HCT116 (cell line): ENCODE measurements at regions not wholly inside any gene's neighbourhood (a gene's known extent, or its start where the extent isn't known, plus 50 kb on each side); places are given as distances from the start of the nearest gene placed in this dataset.

ENCODE experiments used
- ATAC-seq: fragments of 200-7000 bp; cut with Tn5 transposase; 2 replicates; pipeline ENCODE4 v1.9.1; 2020; ENCODE audit warnings: mild to moderate bottlenecking, moderate library complexity
- BruUV-seq: library from RNA; stranded (reverse); fragments of 400-500 nt; replicated peaks from 2 replicates; lab custom pipeline; 2021; lab: Mats Ljungman, UMichigan
- CTCF ChIA-PET: fragments of 300-600 bp; sonication (Branson Sonifier 250); formaldehyde crosslinking; loops from one replicate; lab custom pipeline; 2021; ENCODE audit warnings: antibody characterized with exemption; lab: Charles Lee
- POLR2A ChIA-PET: fragments of 300-600, 350-600 bp; sonication (Branson Sonifier 250); formaldehyde crosslinking; loops from one replicate; lab custom pipeline; 2021; ENCODE audit warnings: antibody characterized with exemption; lab: Charles Lee
- RAD21 ChIA-PET, 2 experiments: fragments of 300-600 bp; sonication (Branson Sonifier 250); formaldehyde crosslinking; loops; one replicate each; lab custom pipeline; 2023; ENCODE audit warnings: low total read pairs in 2 of 2; ENCODE audit not compliant: uncharacterized antibody in 2 of 2, unreplicated experiment in 2 of 2, low non-redundant PET in 1 of 2; lab: Charles Lee
- DNase-seq: peaks from one replicate; pipeline ENCODE4 v3.0.0-alpha.2; 2010; ENCODE audit warnings: low read depth, low spot score
- H2AFZ ChIP-seq: fragments of 200-600 bp; shearing (Covaris generic), sonication (generic); 2 replicates; pipeline ENCODE4 v1.6.1; 2017; ENCODE audit warnings: low read depth, mixed run types, mixed read lengths, antibody characterized with exemption, low read length; ENCODE audit not compliant: poor library complexity, severe bottlenecking
- H3K27ac ChIP-seq: 2 replicates; pipeline ENCODE4 v1.5.1; 2012; ENCODE audit warnings: low read depth, low read length
- H3K27me3 ChIP-seq: fragments of 200-600 bp; sonication (generic); 2 replicates; pipeline ENCODE4 v1.6.1; 2016; ENCODE audit warnings: mixed run types, low read length, mixed read lengths; ENCODE audit not compliant: insufficient read depth
- H3K36me3 ChIP-seq, 2 experiments: fragments of 200-500 bp in 1 of 2; fragments of 200-600 bp in 1 of 2; sonication (Bioruptor generic) in 1 of 2; sonication (generic) in 1 of 2; 2 replicates each; pipeline versions ENCODE4 v1.5.1 to v1.6.1; 2014 to 2016; ENCODE audit warnings: low read length in 2 of 2, inconsistent platforms in 1 of 2, mixed read lengths in 1 of 2, mixed run types in 1 of 2; ENCODE audit not compliant: insufficient read depth in 2 of 2, control insufficient read depth in 1 of 2
- H3K4me1 ChIP-seq, 2 experiments: fragments of 200-600 bp in 1 of 2; sonication (generic) in 1 of 2; 2 replicates each; pipeline versions ENCODE4 v1.5.1 to v1.6.1; 2012 to 2017; ENCODE audit warnings: low read length in 2 of 2, inconsistent platforms in 1 of 2, mild to moderate bottlenecking in 1 of 2, mixed read lengths in 1 of 2, mixed run types in 1 of 2, moderate library complexity in 1 of 2; ENCODE audit not compliant: insufficient read depth in 2 of 2, control insufficient read depth in 1 of 2
- H3K4me2 ChIP-seq: fragments of 200-600 bp; sonication (generic); 2 replicates; pipeline ENCODE4 v1.6.1; 2017; ENCODE audit warnings: mixed run types, low read length, mixed read lengths
- H3K4me3 ChIP-seq, 2 experiments: fragments of 200-600 bp in 1 of 2; sonication (generic) in 1 of 2; replicated peaks in 1 of 2; 2 replicates each; pipeline ENCODE4 v1.5.1; 2011 to 2016; ENCODE audit warnings: low read length in 2 of 2, control low read depth in 1 of 2, low read depth in 1 of 2, mild to moderate bottlenecking in 1 of 2, mixed read lengths in 1 of 2, mixed run types in 1 of 2
- H3K79me2 ChIP-seq: fragments of 200-600 bp; sonication (generic); 2 replicates; pipeline ENCODE4 v1.6.1; 2017; ENCODE audit warnings: mild to moderate bottlenecking, mixed run types, low read length, moderate library complexity, mixed read lengths; ENCODE audit not compliant: insufficient read depth
- H3K9ac ChIP-seq: fragments of 200-600 bp; sonication (generic); 2 replicates; pipeline ENCODE4 v1.6.1; 2016; ENCODE audit warnings: low read length, mixed read lengths
- H3K9me2 ChIP-seq: fragments of 200-600 bp; sonication (generic), shearing (Covaris generic); 2 replicates; pipeline ENCODE4 v1.6.1; 2017; ENCODE audit warnings: mixed run types, mild to moderate bottlenecking, moderate library complexity; ENCODE audit not compliant: insufficient read depth
- H3K9me3 ChIP-seq, 2 experiments: fragments of 200-500 bp in 1 of 2; fragments of 200-600 bp in 1 of 2; sonication (Bioruptor generic) in 1 of 2; sonication (generic) in 1 of 2; 2 replicates each; pipeline ENCODE4 v1.6.1; 2014 to 2017; ENCODE audit warnings: low read length in 2 of 2, mixed read lengths in 2 of 2, inconsistent platforms in 1 of 2, low read depth in 1 of 2, mild to moderate bottlenecking in 1 of 2, mixed run types in 1 of 2, moderate library complexity in 1 of 2; ENCODE audit not compliant: control insufficient read depth in 1 of 2, insufficient read depth in 1 of 2
- H4K20me1 ChIP-seq: fragments of 200-600 bp; sonication (generic), shearing (Covaris generic); 2 replicates; pipeline ENCODE4 v1.6.1; 2017; ENCODE audit warnings: mixed run types, mild to moderate bottlenecking, moderate library complexity; ENCODE audit not compliant: insufficient read depth
- EGR1 ChIP-seq: IDR thresholded peaks from 2 replicates; pipeline ENCODE4 v1.6.1; 2012; ENCODE audit warnings: low read depth
- EZH2phosphoT487 ChIP-seq: fragments of 200-600 bp; IDR thresholded peaks from 2 replicates; pipeline ENCODE4 v1.6.1; 2018; ENCODE audit warnings: antibody characterized with exemption, borderline replicate concordance
- POLR2AphosphoS5 ChIP-seq: IDR thresholded peaks from 2 replicates; pipeline ENCODE4 v1.6.1; 2011; ENCODE audit warnings: mild to moderate bottlenecking, low read depth, low read length, moderate library complexity
- SIN3A ChIP-seq: IDR thresholded peaks from 2 replicates; pipeline ENCODE4 v1.6.1; 2012; ENCODE audit warnings: low read depth
- SRF ChIP-seq: IDR thresholded peaks from 2 replicates; pipeline ENCODE4 v1.6.1; 2012; ENCODE audit warnings: low read depth
- TCF7L2 ChIP-seq: IDR thresholded peaks from 2 replicates; pipeline ENCODE4 v1.7.0; 2011; ENCODE audit warnings: borderline replicate concordance, inconsistent platforms; ENCODE audit not compliant: insufficient read depth, insufficient read length; ENCODE audit errors: extremely low read depth
- YY1 ChIP-seq: IDR thresholded peaks from 2 replicates; pipeline ENCODE4 v1.6.1; 2011; ENCODE audit warnings: low read length, low read depth, moderate library complexity, mild to moderate bottlenecking; ENCODE audit not compliant: insufficient replicate concordance; ENCODE audit errors: extremely low read depth
- ZFX ChIP-seq: fragments of 450-650 bp; IDR thresholded peaks from 2 replicates; pipeline ENCODE4 v1.6.1; 2017
- ZNF274 ChIP-seq: fragments of 200-500 bp; sonication (Bioruptor generic); IDR thresholded peaks from 2 replicates; pipeline ENCODE4 v1.6.1; 2014; ENCODE audit warnings: mild to moderate bottlenecking, low read depth, low read length, inconsistent platforms
- intact Hi-C: fragments of 100-400 bp; cut with micrococcal nuclease; formaldehyde crosslinking; loops from 2 replicates; pipeline ENCODE4 v1.10.0; 2022
- TF ChIP-seq, protein P1 (sequence below): IDR thresholded peaks from 2 replicates; pipeline ENCODE4 v1.6.1; 2012; ENCODE audit warnings: low read depth

GRCh38 chr12:127396734-127397133, 870.2 kb upstream of the TMEM132C start:
- Histone ChIP-seq H3K4me1 (0 out of 4 replicates have a peak, but pooled peaks cover 0 to 4% of the 10 kb centered on the region in 2 experiments), H3K9ac (no peak overlapping the region), H3K27ac (no peak overlapping the region), H3K9me2 (no peaks in the 10 kb centered on the region), H3K4me2 (no peak overlapping the region), H3K36me3 (no peaks in the 10 kb centered on the region), H3K79me2 (no peaks in the 10 kb centered on the region), H3K9me3 (no peaks in the 10 kb centered on the region), H3K4me3 (no peak overlapping the region), H2AFZ (no peak overlapping the region), H3K27me3 (no peaks in the 10 kb centered on the region), H4K20me1 (no peaks in the 10 kb centered on the region)
- ATAC-seq (no peak), DNase-seq (no peak)
- BruUV-seq, result no TSS peak
- RAD21 ChIA-PET, result no interaction called here
- no peak for TF ChIP-seq EGR1
- TF ChIP-seq ZFX, result no peak
- no peak for TF ChIP-seq TCF7L2
- no peak for TF ChIP-seq SIN3A
- no peak for TF ChIP-seq SRF
- TF ChIP-seq ZNF274, result no peak
- no peak for TF ChIP-seq EZH2phosphoT487
- no peak for TF ChIP-seq YY1
- TF ChIP-seq, protein P1, sequence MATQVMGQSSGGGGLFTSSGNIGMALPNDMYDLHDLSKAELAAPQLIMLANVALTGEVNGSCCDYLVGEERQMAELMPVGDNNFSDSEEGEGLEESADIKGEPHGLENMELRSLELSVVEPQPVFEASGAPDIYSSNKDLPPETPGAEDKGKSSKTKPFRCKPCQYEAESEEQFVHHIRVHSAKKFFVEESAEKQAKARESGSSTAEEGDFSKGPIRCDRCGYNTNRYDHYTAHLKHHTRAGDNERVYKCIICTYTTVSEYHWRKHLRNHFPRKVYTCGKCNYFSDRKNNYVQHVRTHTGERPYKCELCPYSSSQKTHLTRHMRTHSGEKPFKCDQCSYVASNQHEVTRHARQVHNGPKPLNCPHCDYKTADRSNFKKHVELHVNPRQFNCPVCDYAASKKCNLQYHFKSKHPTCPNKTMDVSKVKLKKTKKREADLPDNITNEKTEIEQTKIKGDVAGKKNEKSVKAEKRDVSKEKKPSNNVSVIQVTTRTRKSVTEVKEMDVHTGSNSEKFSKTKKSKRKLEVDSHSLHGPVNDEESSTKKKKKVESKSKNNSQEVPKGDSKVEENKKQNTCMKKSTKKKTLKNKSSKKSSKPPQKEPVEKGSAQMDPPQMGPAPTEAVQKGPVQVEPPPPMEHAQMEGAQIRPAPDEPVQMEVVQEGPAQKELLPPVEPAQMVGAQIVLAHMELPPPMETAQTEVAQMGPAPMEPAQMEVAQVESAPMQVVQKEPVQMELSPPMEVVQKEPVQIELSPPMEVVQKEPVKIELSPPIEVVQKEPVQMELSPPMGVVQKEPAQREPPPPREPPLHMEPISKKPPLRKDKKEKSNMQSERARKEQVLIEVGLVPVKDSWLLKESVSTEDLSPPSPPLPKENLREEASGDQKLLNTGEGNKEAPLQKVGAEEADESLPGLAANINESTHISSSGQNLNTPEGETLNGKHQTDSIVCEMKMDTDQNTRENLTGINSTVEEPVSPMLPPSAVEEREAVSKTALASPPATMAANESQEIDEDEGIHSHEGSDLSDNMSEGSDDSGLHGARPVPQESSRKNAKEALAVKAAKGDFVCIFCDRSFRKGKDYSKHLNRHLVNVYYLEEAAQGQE, result no peak
- TF ChIP-seq POLR2AphosphoS5, result no peak
- CTCF ChIA-PET, result no interaction called here
- intact Hi-C loops, result no loop called here
- POLR2A ChIA-PET, result no interaction called here
